A673 (cell line): ENCODE measurements at regions not wholly inside any gene's neighbourhood (a gene's known extent, or its start where the extent isn't known, plus 50 kb on each side); places are given as distances from the start of the nearest gene placed in this dataset.

ENCODE experiments used
- CTCF ChIP-seq: fragments of 300-800, 200-600 bp; sonication (generic); conservative IDR thresholded peaks from 2 replicates; pipeline ENCODE4 v1.5.1; 2017; ENCODE audit warnings: low read depth, mild to moderate bottlenecking, antibody characterized with exemption, low read length, moderate library complexity, mixed read lengths
- EZH2 ChIP-seq: fragments of 200-600 bp; sonication (generic); IDR thresholded peaks from 2 replicates; pipeline ENCODE4 v1.6.1; 2017; ENCODE audit warnings: borderline replicate concordance, low read depth, mild to moderate bottlenecking, mixed read lengths, antibody characterized with exemption, low read length; ENCODE audit not compliant: poor library complexity, severe bottlenecking

DNA sequence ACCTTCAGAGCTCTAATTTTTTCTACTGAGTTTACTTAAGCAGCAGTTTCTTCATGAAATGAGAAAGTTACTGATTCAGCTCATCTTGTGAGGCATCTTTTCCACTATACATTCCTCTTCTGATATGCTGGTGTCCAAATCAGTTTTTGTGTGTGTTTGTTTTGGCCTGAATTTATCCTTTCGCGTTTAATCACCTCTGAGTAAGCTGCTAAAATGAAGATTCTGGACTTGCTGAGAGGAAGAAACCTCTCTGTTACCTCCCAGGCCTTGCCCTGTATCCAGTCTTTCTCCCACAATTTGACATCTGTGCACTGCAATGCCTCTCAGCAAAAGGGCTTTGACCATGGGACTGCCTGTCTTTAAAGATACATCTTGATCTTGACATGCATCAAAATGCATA is 536.2 kb upstream of the NRSN1 start:
- TF ChIP-seq CTCF (no peak), EZH2 (no peak)
